ENCODE measurements at regions not wholly inside any gene's neighbourhood (a gene's known extent, or its start where the extent isn't known, plus 50 kb on each side); places are given as distances from the start of the nearest gene placed in this dataset.
"Not testable (repeated sequence)": the region's sequence is repeated elsewhere in the genome, so short reads cannot be mapped to it uniquely, and the experiment has no call there.

DNA sequence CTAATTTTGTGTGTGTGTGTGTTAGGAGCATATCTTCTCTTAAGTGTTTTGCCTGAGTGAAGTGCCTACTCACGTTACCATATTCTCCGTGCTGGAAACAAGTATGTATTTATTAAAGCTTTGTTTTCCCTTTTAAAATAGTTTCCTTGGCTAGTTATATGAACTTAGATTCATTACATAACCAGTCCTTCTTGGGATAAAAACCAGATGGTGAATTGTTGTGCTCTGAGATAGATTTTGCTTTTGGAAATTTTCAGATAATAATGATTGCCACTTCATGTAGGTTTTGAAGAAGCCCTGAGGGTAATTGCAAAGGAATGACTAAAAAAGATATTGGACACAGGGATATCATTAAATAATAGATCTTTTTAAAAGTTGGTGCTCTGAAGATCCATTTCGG is 390.2 kb upstream of the SGO1 start:
- no peaks in the 10 kb centered on the region for H3K9me3 ChIP-seq (ENCODE audit: control insufficient read depth, low read length)
- H3K27ac ChIP-seq (ENCODE audit: insufficient read depth, low read length, poor library complexity, severe bottlenecking) = no peak overlapping the region
- no peaks in the 10 kb centered on the region for H3K4me1 ChIP-seq (ENCODE audit: control insufficient read depth, insufficient read depth, low read length, poor library complexity, severe bottlenecking)
- no peak for DNase-seq
- no peaks in the 10 kb centered on the region for H3K27me3 ChIP-seq (replicated peaks; ENCODE audit: control insufficient read depth, insufficient read depth, low read length, poor library complexity, severe bottlenecking)
- no peak overlapping the region for H3K4me3 ChIP-seq (ENCODE audit: insufficient read depth, low read depth, low read length, poor library complexity, severe bottlenecking)
- no peaks in the 10 kb centered on the region for H3K36me3 ChIP-seq (ENCODE audit: control insufficient read depth, insufficient read depth, low read length)

GRCh38 chr3:20575146-20575545 is 389.1 kb upstream of the SGO1 start:
- no peak overlapping the region for H3K4me3 ChIP-seq (ENCODE audit: insufficient read depth, low read depth, low read length, poor library complexity, severe bottlenecking)
- no peaks in the 10 kb centered on the region for H3K9me3 ChIP-seq (ENCODE audit: control insufficient read depth, low read length)
- no peak for DNase-seq
- H3K27ac ChIP-seq (ENCODE audit: insufficient read depth, low read length, poor library complexity, severe bottlenecking) = no peak overlapping the region
- no peaks in the 10 kb centered on the region for H3K4me1 ChIP-seq (ENCODE audit: control insufficient read depth, insufficient read depth, low read length, poor library complexity, severe bottlenecking)
- H3K36me3 ChIP-seq (ENCODE audit: control insufficient read depth, insufficient read depth, low read length) = no peaks in the 10 kb centered on the region
- H3K27me3 ChIP-seq (replicated peaks; ENCODE audit: control insufficient read depth, insufficient read depth, low read length, poor library complexity, severe bottlenecking) = no peaks in the 10 kb centered on the region

DNA sequence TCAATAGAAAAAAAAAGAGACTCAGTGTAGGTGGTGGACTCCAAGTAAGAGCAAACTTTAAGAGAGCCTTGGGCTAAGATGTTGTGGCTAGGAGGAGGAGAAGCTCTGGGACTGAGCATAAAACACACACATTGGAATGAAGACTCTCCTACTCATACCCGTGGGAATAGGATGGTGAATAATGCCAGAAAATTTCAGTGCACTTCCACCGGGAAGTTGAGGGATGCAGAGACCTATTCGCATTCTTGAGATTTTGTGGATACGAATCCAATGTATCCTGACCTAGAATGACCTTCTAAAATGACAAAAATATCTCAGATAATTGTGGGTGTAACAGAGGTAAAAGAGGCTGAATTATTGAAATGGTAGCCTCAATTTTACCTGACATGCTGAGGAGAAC is 388.7 kb upstream of the SGO1 start:
- Histone ChIP-seq H3K36me3 (ENCODE audit: control insufficient read depth, insufficient read depth, low read length) (no peaks in the 10 kb centered on the region), H3K9me3 (ENCODE audit: control insufficient read depth, low read length) (no peaks in the 10 kb centered on the region), H3K27ac (ENCODE audit: insufficient read depth, low read length, poor library complexity, severe bottlenecking) (no peak overlapping the region), H3K4me1 (ENCODE audit: control insufficient read depth, insufficient read depth, low read length, poor library complexity, severe bottlenecking) (no peaks in the 10 kb centered on the region), H3K27me3 (replicated peaks; ENCODE audit: control insufficient read depth, insufficient read depth, low read length, poor library complexity, severe bottlenecking) (no peaks in the 10 kb centered on the region), H3K4me3 (ENCODE audit: insufficient read depth, low read depth, low read length, poor library complexity, severe bottlenecking) (no peak overlapping the region)
- no peak for DNase-seq

DNA sequence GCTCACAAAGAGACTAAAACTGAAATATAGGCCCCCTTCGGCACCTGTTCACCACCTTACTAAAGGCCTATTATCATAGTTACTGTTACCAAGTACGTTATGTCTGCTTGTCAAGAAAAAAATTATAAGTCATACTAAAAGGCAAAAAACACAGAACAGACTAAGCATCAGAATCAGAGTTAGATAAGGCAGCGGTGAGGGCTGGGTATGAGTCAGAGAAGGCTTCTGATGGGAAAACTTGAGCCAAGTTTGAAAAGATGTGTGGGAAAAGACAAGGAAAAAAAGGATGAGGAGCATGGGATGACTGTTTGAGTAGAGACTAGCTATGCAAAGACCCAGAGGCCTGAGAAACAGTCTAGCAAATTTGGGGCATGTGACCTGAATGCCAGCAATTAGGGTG is 387.2 kb upstream of the SGO1 start:
- Histone ChIP-seq H3K36me3 (ENCODE audit: control insufficient read depth, insufficient read depth, low read length) (no peaks in the 10 kb centered on the region), H3K4me3 (ENCODE audit: insufficient read depth, low read depth, low read length, poor library complexity, severe bottlenecking) (no peak overlapping the region), H3K4me1 (ENCODE audit: control insufficient read depth, insufficient read depth, low read length, poor library complexity, severe bottlenecking) (no peaks in the 10 kb centered on the region), H3K9me3 (ENCODE audit: control insufficient read depth, low read length) (no peaks in the 10 kb centered on the region), H3K27ac (ENCODE audit: insufficient read depth, low read length, poor library complexity, severe bottlenecking) (no peak overlapping the region), H3K27me3 (replicated peaks; ENCODE audit: control insufficient read depth, insufficient read depth, low read length, poor library complexity, severe bottlenecking) (no peaks in the 10 kb centered on the region)
- no peak for DNase-seq

- no peaks in the 10 kb centered on the region for H3K27me3 ChIP-seq (replicated peaks; ENCODE audit: control insufficient read depth, insufficient read depth, low read length, poor library complexity, severe bottlenecking)
- no peak overlapping the region for H3K27ac ChIP-seq (ENCODE audit: insufficient read depth, low read length, poor library complexity, severe bottlenecking)
- H3K9me3 ChIP-seq (ENCODE audit: control insufficient read depth, low read length) = no peaks in the 10 kb centered on the region
- no peak for DNase-seq
- no peaks in the 10 kb centered on the region for H3K36me3 ChIP-seq (ENCODE audit: control insufficient read depth, insufficient read depth, low read length)
- no peak overlapping the region for H3K4me3 ChIP-seq (ENCODE audit: insufficient read depth, low read depth, low read length, poor library complexity, severe bottlenecking)
- H3K4me1 ChIP-seq (ENCODE audit: control insufficient read depth, insufficient read depth, low read length, poor library complexity, severe bottlenecking) = no peaks in the 10 kb centered on the region
Measured at GRCh38 chr3:20572473-20572872, 386.5 kb upstream of the SGO1 start.

DNA sequence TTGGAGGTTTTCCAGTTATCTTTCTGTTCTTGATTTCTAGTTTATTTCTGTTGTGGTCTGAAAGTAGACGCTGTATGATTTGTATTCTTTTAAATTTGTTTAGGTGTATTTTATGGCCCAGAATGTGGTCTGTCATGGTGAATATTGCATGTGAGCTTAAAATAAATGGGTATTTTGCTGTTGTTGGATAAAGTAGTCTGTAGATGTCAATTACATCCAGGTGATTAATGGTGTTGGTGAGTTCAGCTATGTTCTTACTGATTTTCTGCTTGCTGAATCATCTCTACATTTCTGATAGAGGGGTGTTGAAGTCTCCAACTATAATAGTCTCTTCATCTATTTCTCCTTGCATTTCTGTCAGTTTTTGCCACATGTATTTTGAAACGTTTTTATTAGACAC is 383.3 kb upstream of the SGO1 start:
- no peaks in the 10 kb centered on the region for H3K9me3 ChIP-seq (ENCODE audit: control insufficient read depth, low read length)
- H3K4me3 ChIP-seq (ENCODE audit: insufficient read depth, low read depth, low read length, poor library complexity, severe bottlenecking) = no peak overlapping the region
- no peaks in the 10 kb centered on the region for H3K4me1 ChIP-seq (ENCODE audit: control insufficient read depth, insufficient read depth, low read length, poor library complexity, severe bottlenecking)
- no peak for DNase-seq
- H3K27me3 ChIP-seq (replicated peaks; ENCODE audit: control insufficient read depth, insufficient read depth, low read length, poor library complexity, severe bottlenecking) = no peaks in the 10 kb centered on the region
- no peaks in the 10 kb centered on the region for H3K36me3 ChIP-seq (ENCODE audit: control insufficient read depth, insufficient read depth, low read length)
- H3K27ac ChIP-seq (ENCODE audit: insufficient read depth, low read length, poor library complexity, severe bottlenecking) = no peak overlapping the region

DNA sequence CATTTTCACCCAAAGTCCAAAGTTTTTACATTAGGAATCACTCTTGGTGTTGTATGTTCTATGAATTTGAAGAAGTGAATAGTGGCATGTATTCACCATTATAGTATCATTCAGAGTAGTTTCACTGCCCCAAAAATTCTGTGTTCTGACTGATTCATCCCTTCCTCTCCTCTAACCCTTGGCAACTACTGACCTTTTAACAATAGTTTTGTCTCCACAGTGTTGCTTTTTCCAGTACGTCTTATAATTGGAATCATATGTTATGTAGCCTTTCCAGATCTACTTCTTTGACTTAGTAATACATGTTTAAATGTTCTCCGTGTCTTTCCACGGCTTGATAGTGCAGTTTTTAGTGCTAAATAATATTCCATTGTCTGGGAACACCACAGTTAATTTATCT is 379.0 kb upstream of the SGO1 start:
- Histone ChIP-seq H3K36me3 (ENCODE audit: control insufficient read depth, insufficient read depth, low read length) (no peaks in the 10 kb centered on the region), H3K4me3 (ENCODE audit: insufficient read depth, low read depth, low read length, poor library complexity, severe bottlenecking) (no peak overlapping the region), H3K9me3 (ENCODE audit: control insufficient read depth, low read length) (no peaks in the 10 kb centered on the region), H3K4me1 (ENCODE audit: control insufficient read depth, insufficient read depth, low read length, poor library complexity, severe bottlenecking) (no peaks in the 10 kb centered on the region), H3K27ac (ENCODE audit: insufficient read depth, low read length, poor library complexity, severe bottlenecking) (no peak overlapping the region), H3K27me3 (replicated peaks; ENCODE audit: control insufficient read depth, insufficient read depth, low read length, poor library complexity, severe bottlenecking) (no peaks in the 10 kb centered on the region)
- no peak for DNase-seq

DNA sequence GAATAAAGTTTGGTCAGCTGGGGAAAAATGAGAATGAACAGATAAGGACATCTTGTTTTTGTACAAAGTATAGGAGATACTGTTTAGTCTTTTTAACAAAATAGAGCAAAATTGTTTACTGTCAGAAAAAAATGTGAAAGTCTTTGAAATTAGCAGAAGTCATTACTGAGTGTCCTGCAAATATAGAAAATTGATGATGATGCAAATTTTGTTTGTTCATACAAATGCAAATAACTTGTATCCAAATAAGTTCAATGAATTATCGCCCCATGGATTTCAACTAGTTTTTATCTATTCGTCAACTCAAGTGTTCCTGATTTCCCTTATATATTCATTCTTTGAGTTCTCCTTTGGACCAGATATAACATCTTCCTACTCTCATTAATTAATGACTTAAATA is 378.0 kb upstream of the SGO1 start:
- Histone ChIP-seq H3K36me3 (ENCODE audit: control insufficient read depth, insufficient read depth, low read length) (no peaks in the 10 kb centered on the region), H3K4me1 (ENCODE audit: control insufficient read depth, insufficient read depth, low read length, poor library complexity, severe bottlenecking) (no peaks in the 10 kb centered on the region), H3K27me3 (replicated peaks; ENCODE audit: control insufficient read depth, insufficient read depth, low read length, poor library complexity, severe bottlenecking) (no peaks in the 10 kb centered on the region), H3K4me3 (ENCODE audit: insufficient read depth, low read depth, low read length, poor library complexity, severe bottlenecking) (no peak overlapping the region), H3K9me3 (ENCODE audit: control insufficient read depth, low read length) (no peaks in the 10 kb centered on the region), H3K27ac (ENCODE audit: insufficient read depth, low read length, poor library complexity, severe bottlenecking) (no peak overlapping the region)
- DNase-seq = no peak

GRCh38 chr3:20563251-20563650 is 377.2 kb upstream of the SGO1 start:
- H3K27ac ChIP-seq (ENCODE audit: insufficient read depth, low read length, poor library complexity, severe bottlenecking) = no peak overlapping the region
- no peak for DNase-seq
- no peak overlapping the region for H3K4me3 ChIP-seq (ENCODE audit: insufficient read depth, low read depth, low read length, poor library complexity, severe bottlenecking)
- no peaks in the 10 kb centered on the region for H3K36me3 ChIP-seq (ENCODE audit: control insufficient read depth, insufficient read depth, low read length)
- H3K27me3 ChIP-seq (replicated peaks; ENCODE audit: control insufficient read depth, insufficient read depth, low read length, poor library complexity, severe bottlenecking) = no peaks in the 10 kb centered on the region
- no peaks in the 10 kb centered on the region for H3K9me3 ChIP-seq (ENCODE audit: control insufficient read depth, low read length)
- no peaks in the 10 kb centered on the region for H3K4me1 ChIP-seq (ENCODE audit: control insufficient read depth, insufficient read depth, low read length, poor library complexity, severe bottlenecking)

DNA sequence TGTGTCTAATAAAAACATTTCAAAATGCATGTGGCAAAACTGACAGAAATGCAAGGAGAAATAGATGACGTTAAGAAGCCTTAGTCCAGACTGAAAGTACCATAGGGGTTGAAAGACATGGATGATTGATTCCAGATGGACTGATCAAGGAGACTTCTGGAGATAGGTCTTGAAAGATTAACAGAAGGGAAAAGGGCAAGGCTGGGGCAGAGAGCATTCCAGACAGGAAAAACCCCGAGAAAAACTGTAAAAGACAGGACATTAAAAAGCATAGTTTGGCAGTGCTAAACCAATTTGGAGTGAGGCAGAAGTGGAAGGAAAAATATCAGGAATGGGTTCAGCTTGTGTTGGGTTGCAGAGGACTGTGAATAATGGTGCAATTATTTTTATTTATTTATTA is 375.2 kb upstream of the SGO1 start:
- Histone ChIP-seq H3K27me3 (replicated peaks; ENCODE audit: control insufficient read depth, insufficient read depth, low read length, poor library complexity, severe bottlenecking) (no peaks in the 10 kb centered on the region), H3K4me1 (ENCODE audit: control insufficient read depth, insufficient read depth, low read length, poor library complexity, severe bottlenecking) (no peaks in the 10 kb centered on the region), H3K27ac (ENCODE audit: insufficient read depth, low read length, poor library complexity, severe bottlenecking) (no peak overlapping the region), H3K4me3 (ENCODE audit: insufficient read depth, low read depth, low read length, poor library complexity, severe bottlenecking) (no peak overlapping the region), H3K36me3 (ENCODE audit: control insufficient read depth, insufficient read depth, low read length) (no peaks in the 10 kb centered on the region), H3K9me3 (ENCODE audit: control insufficient read depth, low read length) (no peaks in the 10 kb centered on the region)
- DNase-seq = no peak

GRCh38 chr3:20560446-20560845 is 374.4 kb upstream of the SGO1 start:
- not testable (repeated sequence) for H3K4me1 ChIP-seq (ENCODE audit: control insufficient read depth, insufficient read depth, low read length, poor library complexity, severe bottlenecking); H3K4me3 ChIP-seq (ENCODE audit: insufficient read depth, low read depth, low read length, poor library complexity, severe bottlenecking); DNase-seq; H3K27me3 ChIP-seq (replicated peaks; ENCODE audit: control insufficient read depth, insufficient read depth, low read length, poor library complexity, severe bottlenecking); H3K27ac ChIP-seq (ENCODE audit: insufficient read depth, low read length, poor library complexity, severe bottlenecking); H3K36me3 ChIP-seq (ENCODE audit: control insufficient read depth, insufficient read depth, low read length); H3K9me3 ChIP-seq (ENCODE audit: control insufficient read depth, low read length)

Measured in effector memory CD4-positive, alpha-beta T cell (primary cell).